Stimulated activated memory B cell treated with anti-CD40 and anti-IgM and Interleukin-4, amounts not matched to agents 10 μg/mL and 1 μg/mL and 100 μg/mL, for 72 hours (primary cell): ENCODE measurements at regions not wholly inside any gene's neighbourhood (a gene's known extent, or its start where the extent isn't known, plus 50 kb on each side); places are given as distances from the start of the nearest gene placed in this dataset.

Experiments
- ATAC-seq: fragments of 150-1000 bp; cut with Tn5 transposase; 2 replicates; pipeline ENCODE4 v1.10.0; 2021
- H3K27ac Mint-ChIP-seq: one replicate; pipeline ENCODE4 v1.8.0; 2022; ENCODE audit warnings: mild to moderate bottlenecking, mixed read lengths
- H3K27me3 Mint-ChIP-seq: one replicate; pipeline ENCODE4 v1.8.0; 2022; ENCODE audit warnings: mixed read lengths
- H3K36me3 Mint-ChIP-seq: one replicate; pipeline ENCODE4 v1.8.0; 2022; ENCODE audit warnings: mixed read lengths
- H3K4me1 Mint-ChIP-seq: one replicate; pipeline ENCODE4 v1.8.0; 2022; ENCODE audit warnings: mixed read lengths
- H3K4me3 Mint-ChIP-seq: one replicate; pipeline ENCODE4 v1.8.0; 2022; ENCODE audit warnings: mild to moderate bottlenecking, moderate library complexity, mixed read lengths
- H3K9me3 Mint-ChIP-seq: one replicate; pipeline ENCODE4 v1.8.0; 2022; ENCODE audit warnings: mixed read lengths

- ATAC-seq: no peak
- Mint-ChIP-seq H3K9me3 (no peaks in the 10 kb centered on the region), H3K4me1 (peaks cover 14% of the 10 kb centered on the region), H3K27me3 (peaks cover 31% of the 10 kb centered on the region), H3K36me3 (no peaks in the 10 kb centered on the region), H3K27ac (no peak overlapping the region), H3K4me3 (no peak overlapping the region)
Observed at GRCh38 chr19:5232798-5233505, 107.7 kb downstream of the PTPRS start.

GRCh38 chr19:5231857-5232678, 108.5 kb downstream of the PTPRS start:
- no peaks in the 10 kb centered on the region for H3K9me3 Mint-ChIP-seq
- H3K36me3 Mint-ChIP-seq: no peaks in the 10 kb centered on the region
- H3K27me3 Mint-ChIP-seq: peaks cover 39% of the 10 kb centered on the region
- no peak for ATAC-seq
- peaks cover 14% of the 10 kb centered on the region for H3K4me1 Mint-ChIP-seq
- H3K4me3 Mint-ChIP-seq: no peak overlapping the region
- H3K27ac Mint-ChIP-seq: no peak overlapping the region

GRCh38 chr19:5230730-5231555, 109.7 kb downstream of the PTPRS start:
- ATAC-seq: no peak
- H3K4me1 Mint-ChIP-seq: peaks cover 14% of the 10 kb centered on the region
- H3K27me3 Mint-ChIP-seq: peaks cover 42% of the 10 kb centered on the region
- H3K4me3 Mint-ChIP-seq: no peak overlapping the region
- no peaks in the 10 kb centered on the region for H3K36me3 Mint-ChIP-seq
- no peaks in the 10 kb centered on the region for H3K9me3 Mint-ChIP-seq
- H3K27ac Mint-ChIP-seq: no peak overlapping the region

- Mint-ChIP-seq H3K36me3 (no peaks in the 10 kb centered on the region), H3K27ac (no peak overlapping the region), H3K27me3 (peaks cover 53% of the 10 kb centered on the region), H3K9me3 (no peaks in the 10 kb centered on the region), H3K4me1 (peaks cover 14% of the 10 kb centered on the region), H3K4me3 (peak overlapping the region; percentile 13)
- ATAC-seq: peak; percentile 6
Observed at GRCh38 chr19:5229778-5230335, 110.8 kb downstream of the PTPRS start.

DNA sequence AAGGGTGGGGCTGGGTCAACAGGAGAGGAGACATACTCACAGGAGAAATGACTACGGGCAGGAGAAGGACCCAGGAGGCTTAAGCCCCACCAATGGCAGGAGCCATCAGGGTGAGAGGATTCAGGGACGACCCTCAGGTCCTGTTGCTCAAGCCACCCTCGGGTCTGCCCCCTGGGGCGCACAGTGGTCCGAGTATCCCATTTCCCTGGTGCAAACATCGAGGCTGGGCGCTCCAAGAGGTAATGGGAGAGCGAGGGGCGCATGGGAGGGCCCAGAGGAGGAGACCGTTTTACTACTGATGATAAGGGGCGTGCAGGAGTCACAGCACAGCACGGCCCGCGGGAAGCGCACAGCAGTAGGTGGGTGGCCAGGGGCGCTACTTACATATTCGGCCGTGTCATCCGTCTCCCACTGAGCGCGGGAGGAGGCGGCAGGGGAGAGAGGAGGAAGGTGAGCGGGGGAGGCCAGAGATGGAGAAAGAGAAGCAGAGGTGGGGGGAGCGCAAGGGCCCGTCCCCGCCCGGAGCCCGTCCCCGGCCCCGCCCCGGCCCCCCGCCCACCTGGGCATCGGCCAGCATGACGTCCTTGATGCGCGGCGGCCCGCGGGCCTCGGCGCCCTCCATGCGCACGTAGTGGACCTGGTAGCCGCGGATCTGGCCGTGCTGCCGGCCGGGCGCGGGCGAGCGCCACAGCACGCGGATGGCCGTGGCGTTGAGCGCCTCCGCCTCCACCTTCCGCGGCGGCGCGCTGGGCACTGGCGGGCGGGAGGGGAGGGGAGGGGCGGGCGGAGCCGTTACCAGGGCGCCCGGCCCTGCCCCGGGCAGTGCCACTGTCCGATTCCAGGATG, 111.5 kb downstream of the PTPRS start:
- H3K27me3 Mint-ChIP-seq: peaks cover 60% of the 10 kb centered on the region
- ATAC-seq: peak; percentile 40
- H3K4me3 Mint-ChIP-seq: peak overlapping the region; percentile 79
- peaks cover 14% of the 10 kb centered on the region for H3K4me1 Mint-ChIP-seq
- no peak overlapping the region for H3K27ac Mint-ChIP-seq
- no peaks in the 10 kb centered on the region for H3K36me3 Mint-ChIP-seq
- no peaks in the 10 kb centered on the region for H3K9me3 Mint-ChIP-seq

DNA sequence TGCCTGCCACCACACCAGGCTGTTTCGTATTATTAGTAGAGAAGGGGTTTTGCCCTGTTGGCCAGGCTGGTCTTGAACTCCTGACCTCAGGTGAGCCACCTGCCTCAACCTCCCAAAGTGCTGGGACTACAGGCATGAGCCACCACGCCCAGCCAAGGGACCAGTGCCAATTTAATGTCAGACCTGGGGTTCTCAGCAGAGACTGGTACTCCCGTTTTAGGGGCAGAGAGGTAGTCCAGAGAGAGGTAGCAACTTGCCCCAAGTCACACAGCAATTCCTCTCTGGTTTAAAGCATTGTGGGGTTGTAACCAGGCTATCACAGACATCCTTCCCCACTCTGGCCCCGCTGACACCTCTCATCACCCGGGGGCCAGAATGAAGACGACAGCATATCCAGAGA, 112.1 kb downstream of the PTPRS start:
- Mint-ChIP-seq H3K4me1 (peaks cover 14% of the 10 kb centered on the region), H3K9me3 (no peaks in the 10 kb centered on the region), H3K27me3 (peaks cover 66% of the 10 kb centered on the region), H3K4me3 (peak overlapping the region; percentile 79), H3K36me3 (no peaks in the 10 kb centered on the region), H3K27ac (no peak overlapping the region)
- ATAC-seq: no peak

- H3K36me3 Mint-ChIP-seq: no peaks in the 10 kb centered on the region
- peaks cover 75% of the 10 kb centered on the region for H3K27me3 Mint-ChIP-seq
- H3K4me1 Mint-ChIP-seq: peaks cover 14% of the 10 kb centered on the region
- H3K9me3 Mint-ChIP-seq: no peaks in the 10 kb centered on the region
- no peak overlapping the region for H3K4me3 Mint-ChIP-seq
- ATAC-seq: no peak
- no peak overlapping the region for H3K27ac Mint-ChIP-seq
Observed at GRCh38 chr19:5225486-5226345, 114.9 kb downstream of the PTPRS start.

- H3K4me1 Mint-ChIP-seq: peaks cover 9% of the 10 kb centered on the region
- no peaks in the 10 kb centered on the region for H3K9me3 Mint-ChIP-seq
- peaks cover 67% of the 10 kb centered on the region for H3K27me3 Mint-ChIP-seq
- ATAC-seq: no peak
- H3K4me3 Mint-ChIP-seq: no peak overlapping the region
- no peak overlapping the region for H3K27ac Mint-ChIP-seq
- H3K36me3 Mint-ChIP-seq: no peaks in the 10 kb centered on the region
Observed at GRCh38 chr19:5224480-5224879, 116.1 kb downstream of the PTPRS start.

DNA sequence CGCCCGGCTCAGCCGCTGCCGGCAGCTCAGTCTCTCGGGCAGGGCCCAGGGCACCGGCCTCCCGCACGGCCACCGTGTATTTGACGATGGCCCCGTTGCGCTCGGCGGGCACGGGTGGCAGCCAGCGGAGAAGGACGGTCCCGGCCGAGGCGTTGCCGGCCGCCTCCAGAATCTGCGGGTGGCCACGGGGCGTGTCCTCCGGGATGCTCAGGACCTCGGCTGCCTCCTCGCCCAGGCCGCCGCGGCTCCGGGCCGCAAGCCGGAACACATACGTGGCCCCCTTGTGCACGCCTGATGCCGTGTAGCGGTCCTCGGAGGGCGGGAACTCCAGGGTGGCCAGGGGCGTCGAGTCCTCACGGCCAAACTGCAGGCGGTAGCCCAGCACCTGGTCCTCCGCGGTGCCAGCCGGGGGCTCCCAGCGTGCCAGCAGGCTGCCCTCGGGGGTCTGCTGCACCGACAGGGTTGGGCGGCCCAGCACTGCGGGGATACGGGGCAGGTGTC, 117.7 kb downstream of the PTPRS start:
- ATAC-seq: peak; percentile 34
- Mint-ChIP-seq H3K27ac (no peak overlapping the region), H3K4me3 (no peak overlapping the region), H3K27me3 (peaks cover 51% of the 10 kb centered on the region), H3K9me3 (no peaks in the 10 kb centered on the region), H3K4me1 (no peaks in the 10 kb centered on the region), H3K36me3 (no peaks in the 10 kb centered on the region)

DNA sequence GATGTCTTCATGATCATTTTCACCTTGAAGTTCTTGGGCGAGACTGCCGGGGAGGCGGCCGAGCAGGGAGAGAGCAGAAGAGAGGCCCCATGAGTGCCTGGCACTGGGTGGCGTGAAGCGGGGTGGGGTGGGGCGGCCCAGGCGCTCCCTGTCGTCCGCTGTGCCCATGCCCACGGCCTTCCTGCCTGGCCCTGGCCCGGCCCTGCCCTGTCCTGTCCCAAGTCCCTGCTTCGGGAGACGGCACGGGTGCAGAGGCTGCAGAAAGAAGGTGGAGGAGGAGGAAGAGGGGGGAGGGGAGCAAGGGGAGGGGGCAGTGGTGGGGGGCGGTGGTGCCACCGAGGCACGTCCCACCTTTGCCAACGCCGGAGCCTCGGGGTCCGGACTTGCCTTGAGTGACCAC, 118.4 kb downstream of the PTPRS start:
- Mint-ChIP-seq H3K27ac (no peak overlapping the region), H3K4me1 (peaks cover 4% of the 10 kb centered on the region)
- ATAC-seq: peak; percentile 4

GRCh38 chr19:5220866-5221265, 119.7 kb downstream of the PTPRS start:
- H3K9me3 Mint-ChIP-seq: no peaks in the 10 kb centered on the region
- H3K4me3 Mint-ChIP-seq: no peak overlapping the region
- H3K4me1 Mint-ChIP-seq: peaks cover 18% of the 10 kb centered on the region
- no peak overlapping the region for H3K27ac Mint-ChIP-seq
- peaks cover 32% of the 10 kb centered on the region for H3K27me3 Mint-ChIP-seq
- no peak for ATAC-seq
- H3K36me3 Mint-ChIP-seq: no peaks in the 10 kb centered on the region

More for the DNA sequence above, 118.4 kb downstream of the PTPRS start:
- H3K4me3 Mint-ChIP-seq: no peak overlapping the region
- no peaks in the 10 kb centered on the region for H3K36me3 Mint-ChIP-seq
- H3K9me3 Mint-ChIP-seq: no peaks in the 10 kb centered on the region
- peaks cover 44% of the 10 kb centered on the region for H3K27me3 Mint-ChIP-seq

DNA sequence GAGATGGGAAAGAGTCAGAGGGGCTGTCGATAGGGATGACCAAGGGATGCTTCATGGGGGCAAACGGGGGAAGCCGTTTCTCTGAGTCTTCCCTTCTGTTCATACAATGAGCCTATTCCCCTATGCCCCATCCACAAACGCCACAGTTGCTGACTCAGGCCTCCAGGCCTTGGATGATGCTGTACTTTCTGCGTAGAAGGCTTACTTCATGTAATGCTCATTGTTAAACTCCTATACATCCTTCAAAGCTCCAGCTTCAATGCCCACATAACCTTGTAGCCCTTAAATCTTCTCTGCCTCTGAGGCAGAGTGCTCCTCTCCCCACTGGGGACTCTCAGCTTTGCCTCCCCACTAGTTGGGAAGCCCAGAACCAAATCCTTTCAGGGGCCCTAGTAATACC, 120.3 kb downstream of the PTPRS start:
- Mint-ChIP-seq H3K36me3 (no peaks in the 10 kb centered on the region), H3K27ac (no peak overlapping the region), H3K9me3 (no peaks in the 10 kb centered on the region), H3K4me3 (no peak overlapping the region), H3K4me1 (peaks cover 21% of the 10 kb centered on the region), H3K27me3 (peaks cover 27% of the 10 kb centered on the region)
- ATAC-seq: no peak

- Mint-ChIP-seq H3K4me3 (no peak overlapping the region), H3K9me3 (no peaks in the 10 kb centered on the region), H3K27ac (no peak overlapping the region), H3K36me3 (no peaks in the 10 kb centered on the region), H3K4me1 (peaks cover 21% of the 10 kb centered on the region), H3K27me3 (peaks cover 21% of the 10 kb centered on the region)
- ATAC-seq: no peak
Observed at GRCh38 chr19:5219551-5220304, 120.9 kb downstream of the PTPRS start.
